ENCODE measurements at regions not wholly inside any gene's neighbourhood (a gene's known extent, or its start where the extent isn't known, plus 50 kb on each side); places are given as distances from the start of the nearest gene placed in this dataset.
A peak's percentile ranks its signal among the peaks of the same experiment; 100 is the strongest.
"Not testable (repeated sequence)": the region's sequence is repeated elsewhere in the genome, so short reads cannot be mapped to it uniquely, and the experiment has no call there.

DNA sequence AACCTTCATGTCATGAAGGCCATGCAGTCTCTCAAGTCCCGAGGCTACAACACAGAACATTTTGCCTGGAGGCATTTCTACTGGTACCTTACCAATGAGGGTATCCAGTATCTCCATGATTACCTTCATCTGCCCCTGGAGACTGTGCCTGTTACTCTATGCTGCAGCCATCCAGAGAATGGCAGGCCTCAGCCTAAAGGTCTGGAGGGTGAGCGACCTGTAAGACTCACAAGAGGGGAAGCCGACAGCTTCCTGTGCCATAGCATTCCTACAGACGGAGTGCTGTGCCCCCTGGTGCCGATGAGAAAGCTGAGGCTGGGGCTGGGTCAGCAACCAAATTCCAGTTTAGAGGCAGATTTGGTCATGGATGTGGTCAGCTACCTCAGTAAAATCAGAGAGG lies 51.3 kb upstream of the CADPS start:
- peak; percentile 48 for ATAC-seq
- DNase-seq, result peak; percentile 34
- intact Hi-C loops (cut with micrococcal nuclease), result no loop called here

DNA sequence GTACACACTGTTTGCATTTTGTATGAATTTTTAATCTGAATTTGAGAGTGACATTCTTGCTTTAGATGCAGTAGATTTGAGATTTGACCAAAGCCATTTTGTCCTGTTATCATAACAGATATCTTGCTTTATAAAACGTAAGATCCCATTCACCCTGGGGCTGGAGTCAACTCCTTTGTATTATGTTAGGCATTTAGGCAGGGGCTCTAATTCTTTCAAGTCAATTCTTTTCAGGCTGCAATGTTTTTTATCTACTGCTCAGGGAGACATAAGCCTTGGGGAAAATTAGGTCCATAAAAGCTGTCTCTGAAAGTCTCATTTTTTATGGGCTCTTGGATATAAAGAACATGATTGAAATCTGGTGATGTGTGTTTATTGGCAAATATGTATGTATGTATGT lies 53.0 kb upstream of the CADPS start:
- ATAC-seq (no peak), DNase-seq (no peak)

DNA sequence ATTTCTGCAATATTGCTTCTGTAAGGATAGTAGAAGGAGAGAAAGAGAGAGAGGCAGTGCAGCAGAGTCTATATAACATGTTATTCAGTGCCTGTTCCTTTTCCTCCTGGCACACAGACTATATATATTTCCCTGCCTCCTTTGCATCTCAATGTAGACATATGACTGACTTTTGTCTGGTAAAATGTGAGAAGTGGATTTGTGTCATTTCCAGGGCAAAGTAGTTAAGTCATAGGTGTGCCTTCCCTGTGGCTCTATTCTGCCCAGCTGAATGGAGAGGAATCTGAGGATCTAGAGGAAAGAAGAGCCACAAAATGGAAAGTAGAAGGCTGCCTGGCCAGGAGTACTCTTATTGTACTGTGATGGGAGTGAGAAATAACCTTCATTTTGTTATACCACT lies 54.6 kb upstream of the CADPS start:
- DNase-seq, result no peak
- no peak for ATAC-seq
- intact Hi-C loops (cut with micrococcal nuclease), result no loop called here

More for the DNA sequence above, 53.0 kb upstream of the CADPS start:
- intact Hi-C loops (cut with micrococcal nuclease), result no loop called here

DNA sequence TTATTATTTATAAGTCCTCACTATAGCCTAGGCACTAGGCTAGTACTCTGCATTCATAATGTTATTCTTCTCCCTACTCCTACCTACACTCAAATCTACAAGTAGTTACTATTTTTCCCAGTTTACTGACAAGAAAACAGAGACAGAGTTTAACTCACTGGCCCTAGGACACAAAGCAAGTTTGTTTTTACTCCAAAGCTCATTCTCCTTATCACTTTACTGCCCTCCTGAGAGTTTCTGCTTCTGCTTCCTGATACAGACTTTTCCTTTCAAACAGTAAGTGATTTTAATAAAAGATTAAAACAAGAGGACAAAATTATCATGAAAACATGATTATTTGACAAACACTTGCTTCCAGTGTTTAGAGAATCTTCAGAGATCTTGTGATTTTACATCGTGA lies 60.6 kb upstream of the CADPS start:
- DNase-seq (no peak), ATAC-seq (no peak)
- intact Hi-C loops (cut with micrococcal nuclease), result no loop called here

DNA sequence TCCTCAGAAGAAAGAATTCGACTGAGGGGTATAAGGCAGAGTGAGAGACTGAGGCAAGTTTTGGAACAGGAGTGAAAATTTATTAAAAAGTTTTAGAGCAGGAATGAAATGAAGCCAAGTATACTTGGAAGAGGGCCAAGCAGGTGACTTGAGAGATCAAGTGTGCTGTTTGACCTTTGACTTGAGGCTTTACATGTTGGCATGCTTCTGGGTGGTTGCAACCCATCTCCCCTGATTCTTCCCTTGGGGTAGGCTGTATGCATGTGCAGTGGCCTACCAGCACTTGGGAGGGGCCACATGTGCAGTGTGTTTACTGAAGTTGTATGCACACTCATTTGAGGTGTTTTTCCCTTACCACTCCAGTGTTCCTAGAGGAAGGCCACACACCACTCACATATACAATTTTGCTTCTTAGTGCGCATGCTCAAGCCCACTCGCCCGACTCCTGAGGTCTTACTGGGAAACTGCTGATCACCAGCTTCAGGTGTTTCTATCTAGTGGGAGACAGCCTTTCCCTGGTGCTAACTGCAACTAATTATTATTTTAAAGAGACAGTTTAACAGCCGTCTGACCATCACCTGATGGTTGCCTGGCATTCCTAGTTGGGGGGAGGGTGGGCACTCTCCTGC lies 61.5 kb upstream of the CADPS start:
- DNase-seq, result no peak
- no peak for ATAC-seq
- intact Hi-C loops (cut with micrococcal nuclease), result no loop called here

DNA sequence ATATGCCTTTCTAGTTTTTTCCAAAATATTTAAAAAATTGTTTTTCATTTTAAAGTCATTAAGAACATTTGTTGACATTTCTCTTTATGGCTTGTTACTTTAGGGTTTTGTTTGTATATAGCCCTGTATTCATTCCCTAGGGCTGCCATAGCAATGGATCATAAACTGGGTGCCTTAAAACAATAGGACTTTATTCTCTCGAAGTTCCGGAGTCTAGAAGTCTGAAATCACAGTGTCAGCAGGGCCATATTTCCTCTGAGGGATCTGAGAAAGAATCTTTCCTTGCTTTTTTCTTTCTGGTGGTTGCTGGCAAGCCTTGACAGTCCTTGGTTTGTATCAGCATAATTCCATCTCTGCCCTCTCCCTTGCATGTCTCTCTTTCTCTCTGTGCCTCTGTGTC lies 63.4 kb upstream of the CADPS start:
- DNase-seq, result no peak
- intact Hi-C loops (cut with micrococcal nuclease), result no loop called here
- no peak for ATAC-seq

DNA sequence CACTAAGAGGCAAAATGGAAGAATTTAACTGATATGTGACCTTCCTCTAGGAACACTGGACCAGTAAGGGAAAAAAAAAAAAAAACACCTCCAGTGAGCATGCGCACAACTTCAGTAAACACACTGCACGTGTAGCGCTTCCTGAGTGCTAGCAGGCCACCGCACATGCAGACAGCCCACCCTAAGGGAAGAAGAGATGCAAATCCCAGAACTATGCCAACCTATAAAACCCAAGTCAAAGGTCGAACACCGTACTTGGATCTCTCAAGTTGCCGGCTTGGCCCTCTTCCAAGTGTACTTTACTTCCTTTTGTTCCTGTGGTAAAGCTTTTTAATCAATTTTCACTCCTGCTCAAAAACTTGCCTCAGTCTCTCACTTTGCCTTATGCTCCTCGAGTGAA lies 64.5 kb upstream of the CADPS start:
- DNase-seq, result no peak
- intact Hi-C loops (cut with micrococcal nuclease), result no loop called here
- no peak for ATAC-seq

DNA sequence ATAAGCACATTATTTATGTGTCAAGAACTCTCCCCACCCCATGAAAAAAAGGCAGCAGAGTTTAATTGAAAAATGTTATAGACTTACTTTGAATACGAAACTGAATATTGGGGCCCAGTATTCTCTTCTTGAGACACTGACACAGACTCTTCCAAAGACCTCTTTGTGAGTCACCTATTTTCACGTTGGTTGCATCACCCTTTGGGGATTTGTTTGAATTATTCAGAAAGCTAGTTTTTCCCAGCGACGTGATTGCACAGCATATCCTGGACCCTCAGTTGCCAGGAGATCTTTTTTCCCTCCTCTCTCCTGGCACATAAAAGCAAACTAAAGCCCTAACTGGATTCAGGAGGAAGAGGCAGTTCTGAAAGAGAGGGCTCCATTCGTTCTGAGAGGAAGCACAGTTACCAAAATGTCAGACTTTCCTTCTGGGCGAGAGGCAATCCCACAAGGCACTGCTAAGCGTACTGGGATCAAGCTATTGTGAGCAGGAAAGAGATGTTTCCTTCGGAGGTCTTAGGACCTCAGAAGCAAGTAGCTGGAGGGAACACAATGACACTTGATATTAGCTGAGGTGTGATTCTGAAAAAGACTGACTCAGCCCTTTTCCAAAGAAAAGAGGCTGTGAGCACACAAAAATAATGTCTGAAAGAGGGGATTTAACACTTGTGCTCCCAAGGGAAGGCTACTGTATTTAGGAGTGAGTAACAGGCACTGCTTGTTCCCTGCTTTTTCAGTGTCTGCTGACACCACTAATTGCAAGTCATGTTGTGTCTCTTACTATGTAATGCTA lies 65.8 kb upstream of the CADPS start:
- intact Hi-C loops (cut with micrococcal nuclease), result no loop called here
- no peak for ATAC-seq
- DNase-seq, result no peak

DNA sequence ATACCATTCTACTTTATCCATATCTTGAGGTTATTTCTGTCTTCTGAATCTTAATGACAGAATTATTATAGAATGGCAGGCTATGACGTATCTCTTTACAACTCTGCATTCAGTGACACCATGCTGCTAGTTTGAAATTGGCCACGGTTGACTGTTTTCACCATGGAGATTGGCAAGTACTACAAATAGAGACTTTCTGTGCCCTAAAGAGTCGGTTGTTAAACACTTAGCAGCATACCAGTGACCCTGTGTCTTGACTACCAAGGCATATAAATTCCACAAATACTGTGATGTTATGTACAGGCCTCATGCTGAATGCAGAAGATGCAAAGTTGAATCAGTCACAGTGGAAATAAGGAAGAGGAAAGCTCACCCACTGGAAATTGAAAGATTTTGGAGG lies 67.0 kb upstream of the CADPS start:
- intact Hi-C loops (cut with micrococcal nuclease), result no loop called here
- DNase-seq (no peak), ATAC-seq (no peak)

DNA sequence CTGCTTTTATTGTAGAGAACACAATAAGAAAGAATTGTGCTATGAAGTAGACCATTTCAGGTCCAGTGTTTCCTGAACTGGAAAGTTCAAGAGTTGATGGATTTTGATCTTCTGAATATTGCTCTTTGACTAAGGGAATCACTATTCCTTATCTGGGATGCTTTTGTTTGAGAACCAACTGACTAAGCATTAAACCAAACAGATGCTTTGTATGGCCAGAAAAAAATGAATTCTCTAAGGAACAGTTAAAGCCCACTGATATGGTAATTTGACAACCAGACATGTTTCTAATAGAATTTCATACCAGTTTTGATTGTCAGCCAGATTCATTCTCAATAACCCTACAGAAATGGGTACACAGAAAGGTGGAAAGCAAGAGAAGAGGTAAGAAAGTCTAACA lies 67.5 kb upstream of the CADPS start:
- ATAC-seq (no peak), DNase-seq (no peak)
- intact Hi-C loops (cut with micrococcal nuclease), result no loop called here

DNA sequence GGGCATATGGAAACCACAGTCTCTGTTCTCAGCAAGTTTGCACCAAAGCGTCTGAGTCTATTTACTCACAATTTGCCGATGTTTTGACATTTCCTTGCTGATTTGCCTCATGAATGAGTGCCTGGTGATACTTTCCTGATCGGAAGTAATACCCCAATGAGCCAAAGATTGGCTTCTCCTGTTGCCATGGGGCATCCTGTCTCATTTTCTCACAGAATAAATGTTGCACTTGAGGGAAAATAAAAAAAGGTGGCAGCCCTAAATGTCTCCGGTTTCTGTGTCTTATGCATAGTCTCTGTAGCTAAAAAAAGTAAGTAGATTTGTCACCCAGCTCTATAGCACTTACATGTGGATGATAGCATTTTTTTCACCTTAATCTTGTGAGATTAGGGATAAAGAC lies 73.7 kb upstream of the CADPS start:
- intact Hi-C loops (cut with micrococcal nuclease), result no loop called here
- no peak for DNase-seq
- ATAC-seq, result no peak

DNA sequence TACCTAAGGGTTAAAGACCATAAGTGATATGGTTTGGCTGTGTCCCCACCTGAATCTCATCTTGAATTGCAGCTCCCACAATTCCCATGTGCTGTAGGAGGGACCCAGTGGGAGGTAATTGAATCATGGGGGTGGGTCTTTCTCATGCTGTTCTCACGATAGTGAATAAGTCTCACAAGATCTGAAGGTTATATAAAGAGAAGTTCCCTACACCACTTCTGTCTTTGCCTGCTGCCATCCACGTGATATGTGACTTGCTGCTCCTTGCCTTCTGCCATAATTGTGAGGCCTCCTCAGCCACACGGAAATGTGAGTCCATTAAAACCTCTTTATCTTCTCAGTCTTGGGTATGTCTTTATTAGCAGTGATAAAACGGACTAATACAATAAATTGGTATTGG lies 75.0 kb upstream of the CADPS start:
- intact Hi-C loops (cut with micrococcal nuclease), result no loop called here
- no peak for DNase-seq
- ATAC-seq, result no peak

DNA sequence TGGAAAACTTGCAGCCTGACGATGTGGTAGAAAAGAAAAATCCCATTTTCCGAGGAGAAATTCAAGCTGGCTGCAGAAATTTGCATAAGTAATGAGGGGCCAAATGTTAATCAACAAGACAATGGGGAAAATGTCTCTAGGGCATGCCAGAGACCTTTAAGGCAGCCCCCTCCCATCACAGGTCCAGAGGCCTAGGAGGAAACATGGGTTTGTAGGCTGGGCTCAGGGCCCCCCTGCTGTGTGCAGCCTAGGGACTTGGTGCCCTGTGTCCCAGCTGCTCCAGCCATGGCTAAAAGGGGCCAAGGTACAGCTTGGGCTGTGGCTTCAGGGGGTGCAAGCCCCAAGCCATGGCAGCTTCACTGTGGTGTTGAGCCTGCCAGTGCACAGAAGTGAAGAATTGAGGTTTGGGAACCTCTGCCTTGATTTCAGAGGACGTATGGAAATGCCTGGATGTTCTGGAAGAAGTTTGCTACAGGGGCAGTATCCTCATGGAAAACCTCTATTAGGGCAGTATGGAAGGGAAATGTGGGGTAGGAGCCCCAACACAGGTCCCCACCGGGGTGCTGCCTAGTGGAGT lies 75.9 kb upstream of the CADPS start:
- intact Hi-C loops (cut with micrococcal nuclease), result no loop called here
- no peak for DNase-seq
- no peak for ATAC-seq

DNA sequence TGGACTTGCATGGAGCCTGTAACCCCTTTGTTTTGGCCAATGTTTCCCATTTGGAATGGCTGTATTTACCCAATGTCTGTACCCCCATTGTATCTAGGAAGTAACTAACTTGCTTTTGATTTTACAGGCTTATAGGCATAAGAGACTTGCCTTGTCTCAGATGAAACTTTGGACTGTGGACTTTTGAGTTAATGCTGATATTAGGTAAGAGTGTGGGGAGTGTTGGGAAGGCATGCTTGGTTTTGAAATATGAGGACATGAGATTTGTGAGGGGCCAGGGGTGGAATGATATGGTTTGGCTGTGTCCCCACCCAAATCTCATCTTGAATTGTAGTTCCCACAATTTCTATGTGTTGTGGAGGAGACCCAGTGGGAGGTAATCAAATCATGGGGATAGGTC lies 76.7 kb upstream of the CADPS start:
- intact Hi-C loops (cut with micrococcal nuclease); ATAC-seq: not testable (repeated sequence)

DNA sequence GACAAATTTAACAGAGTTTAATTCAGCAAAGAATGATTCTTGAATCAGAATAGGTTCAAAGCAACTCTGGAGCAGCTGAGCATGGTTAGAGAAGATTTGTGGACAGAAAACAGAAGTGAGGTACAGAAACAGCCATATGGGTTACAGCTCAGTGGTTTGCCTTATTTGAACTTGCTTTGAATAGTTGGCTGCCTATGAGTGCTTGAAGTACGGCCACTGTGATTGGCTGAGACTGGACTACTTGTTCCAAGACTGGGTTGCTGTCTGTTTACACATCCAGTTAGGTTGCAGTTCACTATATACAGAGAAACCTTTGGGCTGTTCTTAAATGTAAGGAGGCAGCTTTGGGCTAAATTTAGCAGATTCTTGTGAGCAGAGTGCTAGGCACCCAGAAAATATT lies 79.4 kb upstream of the CADPS start:
- intact Hi-C loops (cut with micrococcal nuclease), result no loop called here
- DNase-seq, result no peak
- no peak for ATAC-seq

More for the DNA sequence above, 76.7 kb upstream of the CADPS start:
- DNase-seq, result not testable (repeated sequence)

DNA sequence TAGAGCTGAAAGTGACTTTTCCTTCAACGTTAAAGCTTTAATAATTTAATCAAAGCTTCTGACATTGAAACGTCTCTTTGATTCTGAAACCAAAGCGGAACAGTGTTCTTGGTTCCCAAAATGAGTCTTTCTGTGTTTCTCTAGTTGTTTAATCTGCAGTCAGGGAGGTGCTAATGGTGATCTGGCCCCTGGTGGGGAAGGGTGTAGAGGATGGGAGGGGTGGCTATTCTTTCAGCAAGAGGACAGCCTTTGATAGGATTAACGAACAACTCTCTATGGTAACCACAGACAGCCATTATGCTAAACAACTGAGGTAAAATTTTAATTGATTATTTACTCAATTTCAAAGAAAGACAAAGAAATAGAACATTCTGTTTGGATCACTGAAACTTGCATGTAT lies 79.9 kb upstream of the CADPS start:
- ATAC-seq (no peak), DNase-seq (no peak)
- intact Hi-C loops (cut with micrococcal nuclease), result no loop called here

DNA sequence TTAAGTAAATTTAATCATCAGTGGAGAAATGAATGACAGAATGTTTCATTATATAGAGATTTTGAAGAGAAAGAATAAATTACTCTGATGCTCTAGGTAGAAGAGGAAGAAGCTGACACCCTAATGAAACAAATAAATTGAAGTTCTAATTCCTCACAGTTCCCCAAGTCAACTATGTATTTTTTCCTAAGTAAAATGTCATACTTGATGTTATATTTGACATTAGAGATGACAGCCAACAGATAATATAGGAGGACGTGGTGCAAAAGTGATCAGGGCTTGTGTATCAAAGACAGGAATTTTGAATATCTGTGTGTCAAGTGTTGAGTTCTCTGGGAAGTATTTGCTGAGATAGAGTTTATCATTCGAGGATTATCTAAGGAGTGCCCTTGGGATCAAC lies 81.2 kb upstream of the CADPS start:
- no peak for DNase-seq
- intact Hi-C loops (cut with micrococcal nuclease), result no loop called here
- ATAC-seq, result no peak

DNA sequence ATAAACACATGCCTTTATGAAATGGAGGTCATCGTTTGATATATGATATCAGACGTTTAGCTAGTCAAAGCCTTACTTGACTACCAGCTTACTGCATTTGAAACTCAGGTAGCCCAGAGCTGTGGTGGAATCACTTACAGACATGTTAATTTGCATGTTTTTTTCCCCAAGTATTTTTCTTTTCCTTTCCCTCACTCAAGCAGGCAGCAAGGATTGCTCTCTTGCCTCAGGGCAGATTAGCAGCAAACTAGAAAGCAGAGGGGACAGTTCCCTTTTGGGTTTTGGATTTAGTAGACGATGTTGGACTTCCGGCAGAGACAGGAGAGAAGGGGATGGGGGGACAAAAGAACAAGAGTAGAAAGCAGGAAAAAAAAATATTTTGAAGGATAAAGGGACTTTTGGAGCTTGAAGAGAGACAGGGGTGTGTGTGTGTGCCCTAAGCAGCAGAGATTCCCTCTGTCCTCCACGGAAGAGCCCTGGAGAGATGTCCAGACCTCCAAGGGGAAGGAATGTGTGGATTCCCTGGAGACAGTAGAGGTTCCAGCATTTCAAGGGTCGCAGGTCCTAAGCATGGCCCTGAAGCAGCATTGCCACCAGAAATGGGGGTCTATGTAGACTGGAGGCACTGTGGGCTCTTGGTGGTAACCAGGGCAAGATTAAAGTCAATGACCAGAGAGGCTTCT lies 86.8 kb upstream of the CADPS start:
- no peak for ATAC-seq
- DNase-seq, result no peak
- intact Hi-C loops (cut with micrococcal nuclease), result no loop called here

DNA sequence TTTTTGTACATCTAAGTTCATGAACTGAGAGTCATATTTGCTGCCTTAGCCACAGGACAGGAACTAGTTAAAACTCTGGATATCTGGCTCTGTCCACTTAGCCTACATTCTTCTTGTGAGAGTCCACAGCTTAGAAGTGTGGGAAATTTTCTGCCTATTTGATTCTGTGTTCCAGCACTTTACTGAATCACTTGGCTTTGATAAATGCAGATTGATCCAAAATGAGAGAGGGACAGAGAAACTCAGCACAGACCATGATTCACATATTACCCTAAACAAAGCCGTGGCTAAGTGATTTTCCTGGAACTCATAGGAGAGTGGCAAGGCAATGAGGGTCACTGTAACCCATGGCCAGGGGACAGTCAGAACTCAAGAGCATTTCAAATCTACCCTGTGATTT lies 87.5 kb upstream of the CADPS start:
- DNase-seq (no peak), ATAC-seq (no peak)
- intact Hi-C loops (cut with micrococcal nuclease), result no loop called here

DNA sequence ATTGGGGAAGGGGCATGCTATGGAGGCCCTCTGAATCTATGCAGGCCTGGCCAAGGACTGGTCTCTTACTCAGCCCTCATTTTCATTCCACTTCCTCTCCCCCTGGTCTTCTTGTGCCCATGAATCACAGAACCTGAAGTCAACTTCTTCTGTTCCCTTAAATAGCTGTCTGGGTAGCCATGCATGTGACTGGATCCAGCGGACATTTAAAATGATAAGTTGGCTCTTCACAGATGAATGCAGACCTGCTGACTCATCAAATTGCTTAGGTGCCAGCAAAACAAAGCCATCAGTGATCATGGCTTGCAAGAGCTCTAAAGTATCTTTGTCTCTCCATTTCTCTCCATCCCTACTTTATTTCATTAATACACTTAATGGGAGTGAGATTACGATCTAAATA lies 90.1 kb upstream of the CADPS start:
- DNase-seq (no peak), ATAC-seq (no peak)
- intact Hi-C loops (cut with micrococcal nuclease), result no loop called here

Measured in left ventricle myocardium superior (tissue), 1 donor.